ENCODE measurements at regions not wholly inside any gene's neighbourhood (a gene's known extent, or its start where the extent isn't known, plus 50 kb on each side); places are given as distances from the start of the nearest gene placed in this dataset.

GRCh38 chr4:164304101-164304639 is 449.8 kb upstream of the SMIM31 start:
- Mint-ChIP-seq H3K36me3 (ENCODE audit: insufficient read depth in 1 of 3, low read depth in 3 of 3) (no peaks in the 10 kb centered on the region), H3K4me1 (peaks cover 3 to 4% of the 10 kb centered on the region in 2 experiments; a peak in 3 of 4 replicates), H3K9me3 (no peaks in the 10 kb centered on the region), H3K27me3 (ENCODE audit: low read depth) (no peaks in the 10 kb centered on the region), H3K4me3 (no peak overlapping the region), H3K27ac (no peak overlapping the region)
- no peak overlapping the region for H2BK5ac ChIP-seq (ENCODE audit: insufficient read length, low read length)
- H3K23ac ChIP-seq (ENCODE audit: insufficient read length, low read depth, low read length), result no peak overlapping the region
- H3K4me2 ChIP-seq (ENCODE audit: insufficient read depth, insufficient read length, low read length), result no peak overlapping the region
- no peak overlapping the region for H2BK20ac ChIP-seq (ENCODE audit: low read depth, low read length, poor library complexity, severe bottlenecking)
- no peak overlapping the region for H4K91ac ChIP-seq (ENCODE audit: insufficient read length, low read depth, low read length)
- no peak overlapping the region for H3K9ac ChIP-seq (ENCODE audit: extremely low read depth, insufficient read length, low read length)
- no peak for DNase-seq
- H3K79me1 ChIP-seq (ENCODE audit: insufficient read depth, low read depth, low read length, poor library complexity, severe bottlenecking), result no peaks in the 10 kb centered on the region
- no peak overlapping the region for H2BK12ac ChIP-seq (ENCODE audit: insufficient read length, low read depth, low read length)
- no peaks in the 10 kb centered on the region for H3K27me3 ChIP-seq (ENCODE audit: insufficient read depth, low read length)
- H3K4me1 ChIP-seq (ENCODE audit: insufficient read depth, low read length), result no peaks in the 10 kb centered on the region
- no peak overlapping the region for H2BK120ac ChIP-seq (ENCODE audit: low read depth, low read length, poor library complexity, severe bottlenecking)
- H2AFZ ChIP-seq (ENCODE audit: low read length), result no peak overlapping the region
- no peaks in the 10 kb centered on the region for H3K23me2 ChIP-seq (ENCODE audit: insufficient read length, low read depth, low read length, poor library complexity, severe bottlenecking)
- no peaks in the 10 kb centered on the region for H4K20me1 ChIP-seq (ENCODE audit: control insufficient read depth, insufficient read depth, insufficient read length)
- H3K9me3 ChIP-seq (ENCODE audit: control insufficient read depth, low read depth, low read length), result no peaks in the 10 kb centered on the region
- TF ChIP-seq CTCF (conservative IDR thresholded peaks at IDR 0.05), result no peak
- H3K79me2 ChIP-seq (ENCODE audit: insufficient read depth, low read length), result no peaks in the 10 kb centered on the region
- H3K27ac ChIP-seq (ENCODE audit: insufficient read length, low read depth, low read length), result no peak overlapping the region
- WGBS (ENCODE audit: extremely low coverage, insufficient read length, low lambda C conversion rate), result no CpG with 5 or more reads among the region's 2 CpGs
- no peak overlapping the region for H2BK15ac ChIP-seq (ENCODE audit: low read depth, low read length)
- H3T11ph ChIP-seq (ENCODE audit: low read length), result no peak overlapping the region
- no peak overlapping the region for H4K8ac ChIP-seq (replicated peaks; ENCODE audit: insufficient read length, low read depth, low read length)
- H3K18ac ChIP-seq (ENCODE audit: insufficient read length, low read depth, low read length), result no peak overlapping the region
- H4K5ac ChIP-seq (ENCODE audit: insufficient read length, low read depth, low read length), result no peak overlapping the region
- no peak overlapping the region for H3K14ac ChIP-seq (ENCODE audit: insufficient read depth, low read length)
- H2AK5ac ChIP-seq (ENCODE audit: insufficient read length, low read length), result no peak overlapping the region
- H3K56ac ChIP-seq (ENCODE audit: insufficient read length, low read depth, low read length), result no peak overlapping the region
- H3K4ac ChIP-seq (ENCODE audit: low read depth, low read length), result no peak overlapping the region
